Right lobe of liver (tissue), 4 donors: ENCODE measurements at regions not wholly inside any gene's neighbourhood (a gene's known extent, or its start where the extent isn't known, plus 50 kb on each side); places are given as distances from the start of the nearest gene placed in this dataset.

ENCODE experiments used
- POLR2A ChIP-seq: fragments of 450-650 bp; IDR thresholded peaks from one replicate; pipeline ENCODE4 v1.6.1; 2017; ENCODE audit warnings: antibody characterized with exemption, mild to moderate bottlenecking
- TF ChIP-seq, protein P1 (sequence below), 4 donors: fragments of 200-600 bp in 3 of 4; fragments of 450-650 bp in 1 of 4; IDR thresholded peaks; one replicate each; pipeline versions ENCODE4 v1.5.1 to v1.8.0; 2016 to 2022; ENCODE audit warnings: antibody characterized with exemption in 4 of 4, mild to moderate bottlenecking in 2 of 4
- donor health status: DM: no; HTN: no; CAD: no.
- donor health status: DM: no; HTN: no; CAD: no.
- donor health status: DM: no; HTN: yes; CAD: no.

DNA sequence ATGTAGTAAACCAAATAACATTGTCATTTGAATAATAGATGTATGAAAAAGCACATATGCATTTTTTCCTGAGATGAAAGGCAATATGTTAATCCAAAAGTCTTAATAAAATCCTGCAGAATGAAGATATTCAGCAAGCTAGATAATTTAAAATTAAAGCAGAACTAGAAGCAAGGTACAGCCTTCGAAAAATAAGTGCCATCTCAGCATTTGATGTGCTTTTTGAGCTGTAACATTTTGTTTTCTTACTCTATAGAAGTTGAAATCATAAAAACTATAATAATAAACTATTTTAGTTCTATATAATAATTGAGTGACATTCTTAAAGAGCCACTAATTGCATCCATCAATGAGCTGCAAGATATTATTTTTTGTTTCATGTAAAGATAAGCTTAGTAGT is 410.4 kb upstream of the TRAM1L1 start:
- TF ChIP-seq, protein P1, sequence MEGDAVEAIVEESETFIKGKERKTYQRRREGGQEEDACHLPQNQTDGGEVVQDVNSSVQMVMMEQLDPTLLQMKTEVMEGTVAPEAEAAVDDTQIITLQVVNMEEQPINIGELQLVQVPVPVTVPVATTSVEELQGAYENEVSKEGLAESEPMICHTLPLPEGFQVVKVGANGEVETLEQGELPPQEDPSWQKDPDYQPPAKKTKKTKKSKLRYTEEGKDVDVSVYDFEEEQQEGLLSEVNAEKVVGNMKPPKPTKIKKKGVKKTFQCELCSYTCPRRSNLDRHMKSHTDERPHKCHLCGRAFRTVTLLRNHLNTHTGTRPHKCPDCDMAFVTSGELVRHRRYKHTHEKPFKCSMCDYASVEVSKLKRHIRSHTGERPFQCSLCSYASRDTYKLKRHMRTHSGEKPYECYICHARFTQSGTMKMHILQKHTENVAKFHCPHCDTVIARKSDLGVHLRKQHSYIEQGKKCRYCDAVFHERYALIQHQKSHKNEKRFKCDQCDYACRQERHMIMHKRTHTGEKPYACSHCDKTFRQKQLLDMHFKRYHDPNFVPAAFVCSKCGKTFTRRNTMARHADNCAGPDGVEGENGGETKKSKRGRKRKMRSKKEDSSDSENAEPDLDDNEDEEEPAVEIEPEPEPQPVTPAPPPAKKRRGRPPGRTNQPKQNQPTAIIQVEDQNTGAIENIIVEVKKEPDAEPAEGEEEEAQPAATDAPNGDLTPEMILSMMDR (IDR thresholded peaks at IDR 0.05) = no peak
- no peak for TF ChIP-seq POLR2A
